ENCODE measurements at regions not wholly inside any gene's neighbourhood (a gene's known extent, or its start where the extent isn't known, plus 50 kb on each side); places are given as distances from the start of the nearest gene placed in this dataset.
"Not testable (repeated sequence)": the region's sequence is repeated elsewhere in the genome, so short reads cannot be mapped to it uniquely, and the experiment has no call there.

GRCh38 chr15:39416258-39416657, 164.6 kb upstream of the THBS1 start:
- TF ChIP-seq POLR2A (IDR thresholded peaks at IDR 0.05) (no peak), POLR2AphosphoS5 (IDR thresholded peaks at IDR 0.05; ENCODE audit: insufficient read depth in 1 of 2, low read depth in 1 of 2) (no peak), CTCF (IDR thresholded peaks at IDR 0.05) (no peak)
- H3K9me3 ChIP-seq = no peaks in the 10 kb centered on the region
- H3K4me3 ChIP-seq = no peak overlapping the region
- intact Hi-C loops (cut with DNase I) = no loop called here
- no peaks in the 10 kb centered on the region for H3K27me3 ChIP-seq
- no peaks in the 10 kb centered on the region for H3K4me1 ChIP-seq
- H3K27ac ChIP-seq = no peak overlapping the region
- no peaks in the 10 kb centered on the region for H3K36me3 ChIP-seq
- no peak for DNase-seq (ENCODE audit: extremely low spot score in 2 of 2)

- Histone ChIP-seq H3K27me3 (no peaks in the 10 kb centered on the region), H3K9me3 (no peaks in the 10 kb centered on the region), H3K4me1 (no peaks in the 10 kb centered on the region), H3K4me3 (no peak overlapping the region), H3K36me3 (no peaks in the 10 kb centered on the region), H3K27ac (no peak overlapping the region)
- DNase-seq (ENCODE audit: extremely low spot score in 2 of 2) = peak in 1 of 2 donors; percentile 22
- TF ChIP-seq POLR2AphosphoS5 (IDR thresholded peaks at IDR 0.05; ENCODE audit: insufficient read depth in 1 of 2, low read depth in 1 of 2) = no peak
- TF ChIP-seq CTCF (IDR thresholded peaks at IDR 0.05) = no peak
- no peak for TF ChIP-seq POLR2A (IDR thresholded peaks at IDR 0.05)
- intact Hi-C loops (cut with DNase I) = no loop called here
Observed at GRCh38 chr15:39417366-39418134, 163.3 kb upstream of the THBS1 start.

GRCh38 chr15:39419651-39420050, 161.2 kb upstream of the THBS1 start:
- H3K27ac ChIP-seq = no peak overlapping the region
- intact Hi-C loops (cut with DNase I) = no loop called here
- TF ChIP-seq CTCF (IDR thresholded peaks at IDR 0.05) (no peak), POLR2A (IDR thresholded peaks at IDR 0.05) (no peak), POLR2AphosphoS5 (IDR thresholded peaks at IDR 0.05; ENCODE audit: insufficient read depth in 1 of 2, low read depth in 1 of 2) (no peak)

GRCh38 chr15:39420123-39420852, 160.6 kb upstream of the THBS1 start:
- H3K4me3 ChIP-seq; H3K27me3 ChIP-seq; H3K27ac ChIP-seq; intact Hi-C loops (cut with DNase I); H3K36me3 ChIP-seq; H3K4me1 ChIP-seq; H3K9me3 ChIP-seq: not testable (repeated sequence)
- peak in 1 of 2 donors; percentile 29 for DNase-seq (ENCODE audit: extremely low spot score in 2 of 2)

More at GRCh38 chr15:39419651-39420050, 161.2 kb upstream of the THBS1 start:
- Histone ChIP-seq H3K9me3 (no peaks in the 10 kb centered on the region), H3K4me1 (no peaks in the 10 kb centered on the region), H3K27me3 (no peaks in the 10 kb centered on the region), H3K4me3 (no peak overlapping the region), H3K36me3 (no peaks in the 10 kb centered on the region)
- DNase-seq (ENCODE audit: extremely low spot score in 2 of 2) = peak in 1 of 2 donors; percentile 11

GRCh38 chr15:39420853-39421192, 160.1 kb upstream of the THBS1 start:
- H3K27me3 ChIP-seq; H3K36me3 ChIP-seq; DNase-seq (ENCODE audit: extremely low spot score in 2 of 2); H3K4me1 ChIP-seq; intact Hi-C loops (cut with DNase I); H3K27ac ChIP-seq; H3K9me3 ChIP-seq; H3K4me3 ChIP-seq: not testable (repeated sequence)

All from vagina (tissue), 2 donors.